ENCODE measurements at regions not wholly inside any gene's neighbourhood (a gene's known extent, or its start where the extent isn't known, plus 50 kb on each side); places are given as distances from the start of the nearest gene placed in this dataset.

GRCh38 chr11:112460141-112460540 is 199.5 kb upstream of the PLET1 start:
- WGBS, 2 donors: 83 to 84% methylated on average over 5 of the region's 5 CpGs
- DNase-seq (ENCODE audit: low spot score in 2 of 2): no peak
- TF ChIP-seq POLR2A (IDR thresholded peaks at IDR 0.05): no peak
- no peak for TF ChIP-seq CTCF (IDR thresholded peaks at IDR 0.05)
- intact Hi-C loops (cut with DNase I; ENCODE audit: low total_unique reads): no loop called here
- H3K4me3 ChIP-seq (ENCODE audit: low read depth, poor library complexity, severe bottlenecking): no peak overlapping the region

GRCh38 chr11:112464949-112465348 is 204.3 kb upstream of the PLET1 start:
- DNase-seq (ENCODE audit: low spot score in 2 of 2): no peak
- intact Hi-C loops (cut with DNase I; ENCODE audit: low total_unique reads): no loop called here
- no peak for TF ChIP-seq CTCF (IDR thresholded peaks at IDR 0.05)
- TF ChIP-seq POLR2A (IDR thresholded peaks at IDR 0.05): no peak
- no peak overlapping the region for H3K4me3 ChIP-seq (ENCODE audit: low read depth, poor library complexity, severe bottlenecking)
- WGBS, 2 donors: 78 to 90% methylated on average over 1 of the region's 1 CpG

- 56 to 67% methylated on average over 6 of the region's 6 CpGs for WGBS, 2 donors
- intact Hi-C loops (cut with DNase I; ENCODE audit: low total_unique reads): no loop called here
- H3K4me3 ChIP-seq (ENCODE audit: low read depth, poor library complexity, severe bottlenecking): no peak overlapping the region
- no peak for TF ChIP-seq POLR2A (IDR thresholded peaks at IDR 0.05)
- no peak for TF ChIP-seq CTCF (IDR thresholded peaks at IDR 0.05)
- DNase-seq (ENCODE audit: low spot score in 2 of 2): no peak
These were observed 204.9 kb upstream of the PLET1 start for GRCh38 chr11:112465433-112466024.

- WGBS, 2 donors: 77 to 79% methylated on average over 3 of the region's 3 CpGs
- TF ChIP-seq CTCF (IDR thresholded peaks at IDR 0.05) (no peak), POLR2A (IDR thresholded peaks at IDR 0.05) (no peak)
- DNase-seq (ENCODE audit: low spot score in 2 of 2): no peak
- intact Hi-C loops (cut with DNase I; ENCODE audit: low total_unique reads): no loop called here
- no peak overlapping the region for H3K4me3 ChIP-seq (ENCODE audit: low read depth, poor library complexity, severe bottlenecking)
These were observed 207.1 kb upstream of the PLET1 start for GRCh38 chr11:112467721-112468120.

GRCh38 chr11:112469376-112469775 is 208.7 kb upstream of the PLET1 start:
- WGBS, 2 donors: 87 to 90% methylated on average over 4 of the region's 4 CpGs
- intact Hi-C loops (cut with DNase I; ENCODE audit: low total_unique reads): no loop called here
- no peak overlapping the region for H3K4me3 ChIP-seq (ENCODE audit: low read depth, poor library complexity, severe bottlenecking)
- no peak for TF ChIP-seq CTCF (IDR thresholded peaks at IDR 0.05)
- TF ChIP-seq POLR2A (IDR thresholded peaks at IDR 0.05): no peak
- DNase-seq (ENCODE audit: low spot score in 2 of 2): no peak

- intact Hi-C loops (cut with DNase I; ENCODE audit: low total_unique reads): no loop called here
- WGBS, 2 donors: 80 to 81% methylated on average over 4 of the region's 4 CpGs
- TF ChIP-seq CTCF (IDR thresholded peaks at IDR 0.05) (no peak), POLR2A (IDR thresholded peaks at IDR 0.05) (no peak)
- no peak for DNase-seq (ENCODE audit: low spot score in 2 of 2)
- H3K4me3 ChIP-seq (ENCODE audit: low read depth, poor library complexity, severe bottlenecking): no peak overlapping the region
These were observed 209.7 kb upstream of the PLET1 start for GRCh38 chr11:112470355-112470754.
